HepG2 (cell line): ENCODE measurements at regions not wholly inside any gene's neighbourhood (a gene's known extent, or its start where the extent isn't known, plus 50 kb on each side); places are given as distances from the start of the nearest gene placed in this dataset.

Source experiments
- ARID2 ChIP-seq: sonication (generic); formaldehyde crosslinking; IDR thresholded peaks from 2 replicates; pipeline ENCODE4 v1.8.1; 2022; ENCODE audit warnings: mild to moderate bottlenecking, missing genetic modification reagents, borderline replicate concordance
- CBX1 ChIP-seq: IDR thresholded peaks from one replicate; pipeline ENCODE4 v1.6.1; 2016; ENCODE audit warnings: antibody characterized with exemption, low read depth
- CEBPB ChIP-seq: IDR thresholded peaks from 2 replicates; pipeline ENCODE4 v1.6.1; 2011; ENCODE audit warnings: low read depth, low read length, improper control_type of control experiment, borderline replicate concordance
- CHCHD3 ChIP-seq: sonication (generic); formaldehyde crosslinking; IDR thresholded peaks from 2 replicates; pipeline ENCODE4 v1.8.0; 2022; ENCODE audit warnings: mild to moderate bottlenecking, missing genetic modification reagents, moderate library complexity
- EHMT2 ChIP-seq: fragments of 200-600 bp; sonication (generic); IDR thresholded peaks from 2 replicates; pipeline ENCODE4 v1.7.0; 2017; ENCODE audit warnings: antibody characterized with exemption, low read depth, low read length, borderline replicate concordance
- HNF4G ChIP-seq, 2 experiments: sonication (generic) in 1 of 2; formaldehyde crosslinking in 1 of 2; IDR thresholded peaks; 2 replicates each; pipeline versions ENCODE4 v1.4.0 to v1.6.1; 2011 to 2020; ENCODE audit warnings: borderline replicate concordance in 2 of 2, low read depth in 2 of 2, mild to moderate bottlenecking in 2 of 2, low read length in 1 of 2, missing genetic modification reagents in 1 of 2, moderate library complexity in 1 of 2
- HOXA3 ChIP-seq: sonication (generic); formaldehyde crosslinking; IDR thresholded peaks from 2 replicates; pipeline ENCODE4 v1.5.0; 2020; ENCODE audit warnings: missing genetic modification reagents
- HOXA9 ChIP-seq: sonication (generic); formaldehyde crosslinking; IDR thresholded peaks from 2 replicates; pipeline ENCODE4 v1.8.1; 2022; ENCODE audit warnings: missing genetic modification reagents, mild to moderate bottlenecking, moderate library complexity, borderline replicate concordance
- KDM6A ChIP-seq: IDR thresholded peaks from 2 replicates; pipeline ENCODE4 v1.6.1; 2016; ENCODE audit warnings: low read depth
- KLF12 ChIP-seq: sonication (generic); formaldehyde crosslinking; IDR thresholded peaks from 2 replicates; pipeline ENCODE4 v1.4.0; 2020; ENCODE audit warnings: missing genetic modification reagents, borderline replicate concordance
- MAFK ChIP-seq, 2 experiments: IDR thresholded peaks in 1 of 2; conservative IDR thresholded peaks in 1 of 2; 2 replicates each; pipeline ENCODE4 v1.6.1; 2011; ENCODE audit warnings: improper control_type of control experiment in 2 of 2, low read length in 2 of 2
- PHF20 ChIP-seq: sonication (generic); formaldehyde crosslinking; IDR thresholded peaks from 2 replicates; pipeline ENCODE4 v1.5.0; 2020; ENCODE audit warnings: mild to moderate bottlenecking, missing genetic modification reagents
- SMAD3 ChIP-seq: sonication (generic); formaldehyde crosslinking; IDR thresholded peaks from 2 replicates; pipeline ENCODE4 v1.4.0; 2020; ENCODE audit warnings: missing genetic modification reagents
- SP1 ChIP-seq, 2 experiments: fragments of 450-650 bp in 1 of 2; sonication (generic) in 1 of 2; formaldehyde crosslinking in 1 of 2; IDR thresholded peaks; 2 replicates each; pipeline versions ENCODE4 v1.4.0 to v1.6.1; 2016 to 2020; ENCODE audit warnings: missing genetic modification reagents in 1 of 2
- SRSF9 ChIP-seq: fragments of 200-400 bp; formaldehyde crosslinking; IDR thresholded peaks from 2 replicates; pipeline ENCODE4 v1.6.1; 2018; ENCODE audit warnings: borderline replicate concordance, mild to moderate bottlenecking, low read depth, low read length; ENCODE audit not compliant: insufficient read depth, poor library complexity, severe bottlenecking
- TBP ChIP-seq: sonication (generic); formaldehyde crosslinking; IDR thresholded peaks from 2 replicates; pipeline ENCODE4 v1.5.0; 2020; ENCODE audit warnings: missing genetic modification reagents
- TGIF2 ChIP-seq: IDR thresholded peaks from 2 replicates; pipeline ENCODE4 v1.6.1; 2016; ENCODE audit warnings: control low read depth, missing compliant biosample characterization
- TSC22D2 ChIP-seq: sonication (generic); formaldehyde crosslinking; IDR thresholded peaks from 2 replicates; pipeline ENCODE4 v1.5.1; 2020; ENCODE audit warnings: missing genetic modification reagents, mild to moderate bottlenecking, borderline replicate concordance
- ZNF432 ChIP-seq: sonication (generic); formaldehyde crosslinking; IDR thresholded peaks from 2 replicates; pipeline ENCODE4 v1.5.0; 2020; ENCODE audit warnings: missing genetic modification reagents, mild to moderate bottlenecking, borderline replicate concordance
- ZNF501 ChIP-seq: sonication (generic); formaldehyde crosslinking; IDR thresholded peaks from 2 replicates; pipeline ENCODE4 v1.5.1; 2020; ENCODE audit warnings: mild to moderate bottlenecking, moderate library complexity, missing genetic modification reagents
- ZNF878 ChIP-seq: sonication (generic); formaldehyde crosslinking; IDR thresholded peaks from 2 replicates; pipeline ENCODE4 v1.8.1; 2023; ENCODE audit warnings: mild to moderate bottlenecking, missing genetic modification reagents, moderate library complexity
- ZNF891 ChIP-seq: sonication (generic); formaldehyde crosslinking; IDR thresholded peaks from 2 replicates; pipeline ENCODE4 v1.5.0; 2020; ENCODE audit warnings: mild to moderate bottlenecking, missing genetic modification reagents
- TF ChIP-seq, protein P1 (sequence below): sonication (generic); formaldehyde crosslinking; IDR thresholded peaks from 2 replicates; pipeline ENCODE4 v1.4.0; 2020; ENCODE audit warnings: mild to moderate bottlenecking, low read depth, missing genetic modification reagents
- TF ChIP-seq, protein P2 (sequence below): sonication (generic); formaldehyde crosslinking; IDR thresholded peaks from 2 replicates; pipeline ENCODE4 v1.4.0; 2020; ENCODE audit warnings: missing genetic modification reagents
- TF ChIP-seq, protein P3 (sequence below): sonication (generic); formaldehyde crosslinking; IDR thresholded peaks from 2 replicates; pipeline ENCODE4 v1.5.0; 2020; ENCODE audit warnings: missing genetic modification reagents
- TF ChIP-seq, protein P4 (sequence below): sonication (generic); formaldehyde crosslinking; conservative IDR thresholded peaks from 2 replicates; pipeline ENCODE4 v1.4.0; 2020; ENCODE audit warnings: missing genetic modification reagents

DNA sequence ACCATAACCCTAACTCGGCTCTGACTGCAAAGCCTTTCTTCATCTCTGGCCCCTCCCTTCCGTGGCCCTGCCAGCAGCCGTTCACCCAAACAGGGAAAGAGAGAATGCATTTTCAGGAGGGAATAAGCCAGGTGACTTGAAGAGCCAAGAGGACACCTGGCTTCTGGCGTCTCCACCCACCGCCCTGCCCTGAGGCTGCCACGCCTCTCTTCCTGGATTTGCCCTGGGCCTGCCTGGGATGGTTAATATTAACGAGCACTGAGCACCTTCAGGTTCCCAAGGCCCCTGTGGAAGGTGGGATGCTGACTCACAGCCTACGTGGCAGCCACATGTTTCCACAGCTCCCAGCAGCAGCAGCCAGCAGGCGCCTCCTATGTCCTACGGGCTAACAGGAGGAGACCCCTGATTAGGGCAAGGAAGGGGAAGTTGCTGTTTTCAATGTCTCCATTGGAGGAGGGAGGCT is 138.0 kb upstream of the RREB1 start (continued):
- TF ChIP-seq HNF4G (IDR thresholded peaks at IDR 0.05; ENCODE audit: borderline replicate concordance, low read depth, low read length) (no peak), HNF4G (CRISPR knock-in tag; IDR thresholded peaks at IDR 0.05; ENCODE audit: borderline replicate concordance, low read depth) (no peak), SP1 (IDR thresholded peaks at IDR 0.05) (no peak), SP1 (CRISPR knock-in tag; IDR thresholded peaks at IDR 0.05) (no peak), CEBPB (no peak), SRSF9 (no peak), HOXA9 (no peak), KLF12 (peak; percentile 70; the same call in 1 of the 2 replicates), ZNF891 (CRISPR knock-in tag) (no peak), TBP (CRISPR knock-in tag) (no peak), ARID2 (CRISPR knock-in tag) (no peak), TGIF2 (CRISPR knock-in tag) (no peak), ZNF432 (CRISPR knock-in tag) (no peak), PHF20 (CRISPR knock-in tag) (no peak), ZNF501 (CRISPR knock-in tag) (no peak), CHCHD3 (CRISPR knock-in tag) (no peak), HOXA3 (CRISPR knock-in tag) (peak; percentile 54), SMAD3 (CRISPR knock-in tag) (no peak), EHMT2 (no peak), MAFK (conservative IDR thresholded peaks at IDR 0.05 in 1 of 2, IDR thresholded peaks at IDR 0.05 in 1 of 2; ENCODE audit: low read length in 2 of 2) (no peak), ZNF878 (CRISPR knock-in tag) (no peak), KDM6A (CRISPR knock-in tag) (no peak), TSC22D2 (CRISPR knock-in tag) (no peak), CBX1 (no peak)
- TF ChIP-seq, protein P1, sequence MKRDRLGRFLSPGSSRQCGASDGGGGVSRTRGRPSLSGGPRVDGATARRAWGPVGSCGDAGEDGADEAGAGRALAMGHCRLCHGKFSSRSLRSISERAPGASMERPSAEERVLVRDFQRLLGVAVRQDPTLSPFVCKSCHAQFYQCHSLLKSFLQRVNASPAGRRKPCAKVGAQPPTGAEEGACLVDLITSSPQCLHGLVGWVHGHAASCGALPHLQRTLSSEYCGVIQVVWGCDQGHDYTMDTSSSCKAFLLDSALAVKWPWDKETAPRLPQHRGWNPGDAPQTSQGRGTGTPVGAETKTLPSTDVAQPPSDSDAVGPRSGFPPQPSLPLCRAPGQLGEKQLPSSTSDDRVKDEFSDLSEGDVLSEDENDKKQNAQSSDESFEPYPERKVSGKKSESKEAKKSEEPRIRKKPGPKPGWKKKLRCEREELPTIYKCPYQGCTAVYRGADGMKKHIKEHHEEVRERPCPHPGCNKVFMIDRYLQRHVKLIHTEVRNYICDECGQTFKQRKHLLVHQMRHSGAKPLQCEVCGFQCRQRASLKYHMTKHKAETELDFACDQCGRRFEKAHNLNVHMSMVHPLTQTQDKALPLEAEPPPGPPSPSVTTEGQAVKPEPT (CRISPR knock-in tag) = no peak
- TF ChIP-seq, protein P2, sequence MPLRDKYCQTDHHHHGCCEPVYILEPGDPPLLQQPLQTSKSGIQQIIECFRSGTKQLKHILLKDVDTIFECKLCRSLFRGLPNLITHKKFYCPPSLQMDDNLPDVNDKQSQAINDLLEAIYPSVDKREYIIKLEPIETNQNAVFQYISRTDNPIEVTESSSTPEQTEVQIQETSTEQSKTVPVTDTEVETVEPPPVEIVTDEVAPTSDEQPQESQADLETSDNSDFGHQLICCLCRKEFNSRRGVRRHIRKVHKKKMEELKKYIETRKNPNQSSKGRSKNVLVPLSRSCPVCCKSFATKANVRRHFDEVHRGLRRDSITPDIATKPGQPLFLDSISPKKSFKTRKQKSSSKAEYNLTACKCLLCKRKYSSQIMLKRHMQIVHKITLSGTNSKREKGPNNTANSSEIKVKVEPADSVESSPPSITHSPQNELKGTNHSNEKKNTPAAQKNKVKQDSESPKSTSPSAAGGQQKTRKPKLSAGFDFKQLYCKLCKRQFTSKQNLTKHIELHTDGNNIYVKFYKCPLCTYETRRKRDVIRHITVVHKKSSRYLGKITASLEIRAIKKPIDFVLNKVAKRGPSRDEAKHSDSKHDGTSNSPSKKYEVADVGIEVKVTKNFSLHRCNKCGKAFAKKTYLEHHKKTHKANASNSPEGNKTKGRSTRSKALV (CRISPR knock-in tag) = no peak
- TF ChIP-seq, protein P3, sequence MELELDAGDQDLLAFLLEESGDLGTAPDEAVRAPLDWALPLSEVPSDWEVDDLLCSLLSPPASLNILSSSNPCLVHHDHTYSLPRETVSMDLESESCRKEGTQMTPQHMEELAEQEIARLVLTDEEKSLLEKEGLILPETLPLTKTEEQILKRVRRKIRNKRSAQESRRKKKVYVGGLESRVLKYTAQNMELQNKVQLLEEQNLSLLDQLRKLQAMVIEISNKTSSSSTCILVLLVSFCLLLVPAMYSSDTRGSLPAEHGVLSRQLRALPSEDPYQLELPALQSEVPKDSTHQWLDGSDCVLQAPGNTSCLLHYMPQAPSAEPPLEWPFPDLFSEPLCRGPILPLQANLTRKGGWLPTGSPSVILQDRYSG (CRISPR knock-in tag) = no peak
- TF ChIP-seq, protein P4, sequence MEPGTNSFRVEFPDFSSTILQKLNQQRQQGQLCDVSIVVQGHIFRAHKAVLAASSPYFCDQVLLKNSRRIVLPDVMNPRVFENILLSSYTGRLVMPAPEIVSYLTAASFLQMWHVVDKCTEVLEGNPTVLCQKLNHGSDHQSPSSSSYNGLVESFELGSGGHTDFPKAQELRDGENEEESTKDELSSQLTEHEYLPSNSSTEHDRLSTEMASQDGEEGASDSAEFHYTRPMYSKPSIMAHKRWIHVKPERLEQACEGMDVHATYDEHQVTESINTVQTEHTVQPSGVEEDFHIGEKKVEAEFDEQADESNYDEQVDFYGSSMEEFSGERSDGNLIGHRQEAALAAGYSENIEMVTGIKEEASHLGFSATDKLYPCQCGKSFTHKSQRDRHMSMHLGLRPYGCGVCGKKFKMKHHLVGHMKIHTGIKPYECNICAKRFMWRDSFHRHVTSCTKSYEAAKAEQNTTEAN (CRISPR knock-in tag) = 0 out of 2 replicates have a peak, but pooled peaks have one; percentile 27
